Posterior vena cava (tissue), 2 donors: ENCODE measurements at regions not wholly inside any gene's neighbourhood (a gene's known extent, or its start where the extent isn't known, plus 50 kb on each side); places are given as distances from the start of the nearest gene placed in this dataset.
"Not testable (repeated sequence)": the region's sequence is repeated elsewhere in the genome, so short reads cannot be mapped to it uniquely, and the experiment has no call there.

ENCODE experiments used
- DNase-seq: peaks from one replicate; pipeline ENCODE4 v3.0.0-alpha.2; 2020; ENCODE audit warnings: low spot score
- intact Hi-C, 2 donors: fragments of 100-400 bp; cut with DNase I; formaldehyde crosslinking; loops; one replicate each; pipeline versions ENCODE4 v1.14.1 to v1.14.2; 2022 to 2023
- donor health status: DM: yes; HTN: yes; CAD: no.
- donor health status: DM: yes; HTN: yes; CAD: no.

DNA sequence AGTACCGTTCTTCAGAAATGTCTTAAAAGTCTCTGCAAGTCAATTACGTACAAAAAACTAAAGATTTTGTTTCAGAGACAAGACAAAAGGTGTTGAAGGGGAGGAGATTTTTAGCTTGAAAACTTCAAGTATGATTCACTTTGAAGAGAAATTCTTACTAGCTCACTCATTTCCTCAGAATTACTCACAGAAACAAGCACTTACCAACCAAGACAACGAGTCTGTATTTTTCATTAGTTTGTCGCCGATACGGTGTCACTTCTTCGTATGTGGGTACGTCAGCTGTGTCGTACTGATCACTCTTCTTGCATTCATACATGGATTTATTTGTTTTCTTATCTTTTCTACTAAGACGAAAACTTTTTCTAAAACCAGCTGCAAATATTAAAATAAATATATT is 90.6 kb upstream of the ODAD2 start:
- no peak for DNase-seq
- intact Hi-C loops: no loop called here

DNA sequence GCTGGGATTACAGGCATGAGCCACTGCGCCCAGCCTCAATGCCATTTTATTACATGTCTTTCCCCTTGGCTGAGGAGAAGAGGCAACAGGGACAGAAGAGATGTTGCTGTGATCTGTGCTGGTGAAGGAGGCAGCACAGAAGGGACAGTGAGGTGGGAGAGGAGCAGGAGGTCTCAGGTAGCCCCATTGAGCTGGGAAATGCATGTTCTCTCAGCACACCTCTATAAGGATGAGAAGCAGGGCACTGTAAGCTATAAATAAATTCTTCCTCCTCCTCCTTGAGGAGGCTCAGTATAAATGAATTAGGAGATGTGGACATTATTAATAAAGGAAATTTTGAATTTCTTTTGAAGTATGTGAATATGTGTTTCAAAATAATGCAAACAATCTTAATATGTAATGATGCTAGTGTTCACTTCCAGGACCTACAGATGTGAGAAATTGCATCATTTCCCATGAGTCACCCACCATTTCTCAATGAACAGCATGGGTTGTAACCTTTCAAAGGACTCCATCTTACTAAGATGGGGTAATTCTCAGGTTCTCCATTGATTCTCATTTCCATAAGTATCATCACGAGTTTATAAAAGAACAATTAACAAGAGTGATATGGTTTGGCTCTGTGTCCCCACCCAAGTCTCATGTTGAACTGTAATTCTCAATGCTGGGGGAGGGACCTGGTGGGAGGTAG is 88.9 kb upstream of the ODAD2 start:
- intact Hi-C loops: no loop called here
- no peak for DNase-seq

DNA sequence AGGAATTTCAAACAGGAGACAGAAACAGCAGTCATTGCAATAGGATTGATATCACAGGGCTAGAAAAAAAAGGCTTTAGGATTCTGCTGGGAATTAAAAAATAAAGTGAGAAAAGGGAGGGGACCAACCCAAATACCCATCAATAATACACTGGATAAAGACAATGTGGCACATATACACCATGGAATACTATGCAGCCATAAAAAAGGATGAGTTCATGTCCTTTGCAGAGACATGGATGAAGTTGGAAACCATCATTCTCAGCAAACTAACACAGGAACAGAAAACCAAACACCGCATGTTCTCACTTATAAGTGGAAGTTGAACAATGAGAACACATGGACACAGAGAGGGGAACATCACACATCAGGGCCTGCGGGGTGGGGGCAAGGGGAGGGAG is 86.9 kb upstream of the ODAD2 start:
- intact Hi-C loops, DNase-seq: not testable (repeated sequence)

DNA sequence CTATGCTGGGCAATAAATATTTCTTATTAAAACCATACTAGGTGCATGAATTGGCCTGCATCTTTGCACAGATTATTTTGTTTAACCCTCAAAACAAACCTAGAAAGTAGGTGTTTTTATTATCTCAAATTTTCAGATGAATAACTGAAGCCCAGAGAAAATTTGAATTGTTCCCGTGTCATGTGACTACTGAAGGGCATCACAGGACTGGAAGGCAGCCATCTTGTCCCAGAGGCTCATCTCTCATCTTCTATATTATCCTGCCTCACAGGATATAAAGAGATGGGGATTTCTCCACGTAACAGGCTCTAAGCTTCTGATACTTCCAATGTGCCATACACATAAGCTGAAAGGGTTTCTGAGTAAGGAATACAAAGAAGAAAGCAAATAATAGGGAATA is 84.0 kb upstream of the ODAD2 start:
- intact Hi-C loops: no loop called here
- DNase-seq: no peak

DNA sequence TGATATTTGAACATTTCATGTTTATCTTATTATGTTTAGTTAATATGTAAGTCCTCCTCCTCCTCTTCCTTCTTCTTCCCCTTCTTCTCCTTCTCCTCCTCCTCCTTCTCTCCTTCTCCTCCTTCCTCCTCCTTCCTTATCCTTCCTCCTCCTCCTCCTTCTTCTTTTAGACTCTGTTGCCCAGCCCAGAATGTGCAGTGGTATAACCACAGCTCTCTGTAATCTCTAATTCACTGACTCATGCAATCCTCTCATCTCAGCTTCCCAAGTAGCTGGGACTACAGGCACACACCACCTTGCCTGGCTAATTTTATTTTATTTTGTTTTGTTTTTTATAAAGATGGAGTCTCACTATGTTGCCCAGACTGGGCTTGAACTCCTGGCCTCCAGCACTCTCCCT is 83.4 kb upstream of the ODAD2 start:
- no peak for DNase-seq
- intact Hi-C loops: no loop called here

DNA sequence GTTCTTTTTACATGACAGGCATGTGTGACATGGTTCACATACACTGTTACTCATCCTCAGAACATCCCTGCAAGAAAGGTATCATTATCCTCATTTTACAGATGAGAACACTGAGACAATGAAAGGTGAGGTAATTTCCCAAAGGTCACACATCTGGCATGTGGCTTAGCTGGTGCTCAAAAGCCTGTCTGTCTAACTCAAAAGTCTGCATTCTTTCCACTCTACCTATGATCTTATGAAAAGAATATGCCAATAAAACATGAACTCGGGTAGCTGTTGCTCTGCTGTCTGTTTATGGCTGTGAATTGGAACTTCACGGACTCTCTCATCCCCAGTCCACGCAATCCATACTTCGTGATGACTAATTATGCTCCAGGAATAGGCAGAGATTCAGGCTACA is 79.0 kb upstream of the ODAD2 start:
- intact Hi-C loops: no loop called here

GRCh38 chr10:28075424-28075823 is 76.5 kb upstream of the ODAD2 start:
- no peak for DNase-seq
- intact Hi-C loops: no loop called here

More for the DNA sequence above, 79.0 kb upstream of the ODAD2 start:
- DNase-seq: no peak

- no peak for DNase-seq
- intact Hi-C loops: no loop called here
These were observed 73.7 kb upstream of the ODAD2 start for GRCh38 chr10:28072573-28072972.

GRCh38 chr10:28060031-28060607 is 61.2 kb upstream of the ODAD2 start:
- no peak for DNase-seq
- intact Hi-C loops: no loop called here

DNA sequence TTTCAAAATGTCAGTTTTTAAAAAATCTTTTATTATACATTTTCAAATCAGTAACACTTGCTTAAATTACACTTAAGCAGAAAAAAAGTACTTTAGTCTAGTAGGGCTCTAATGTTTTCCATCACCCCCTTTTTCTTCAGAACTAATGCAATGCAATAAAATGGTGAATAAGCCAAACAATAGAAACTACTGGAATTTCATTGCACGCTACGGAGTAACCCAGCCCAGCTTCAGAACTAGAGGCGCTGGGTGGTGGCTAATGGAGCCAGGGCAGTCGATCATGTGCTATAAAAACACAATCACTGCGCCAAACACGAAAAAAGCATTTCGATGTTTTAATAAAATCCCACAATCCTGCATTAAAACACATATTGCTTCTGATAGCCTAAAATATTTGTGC is 59.9 kb upstream of the ODAD2 start:
- DNase-seq: no peak
- intact Hi-C loops: loop anchor here in 1 of 2 donors (10.0 kb wide), 1 partner anchor 66 kb away; no protein-coding TSS in a partner anchor

GRCh38 chr10:28054228-28054860 is 55.5 kb upstream of the ODAD2 start:
- intact Hi-C loops: loop anchor here in 1 of 2 donors (10.0 kb wide), 1 partner anchor 70 kb away; no protein-coding TSS in a partner anchor
- no peak for DNase-seq

DNA sequence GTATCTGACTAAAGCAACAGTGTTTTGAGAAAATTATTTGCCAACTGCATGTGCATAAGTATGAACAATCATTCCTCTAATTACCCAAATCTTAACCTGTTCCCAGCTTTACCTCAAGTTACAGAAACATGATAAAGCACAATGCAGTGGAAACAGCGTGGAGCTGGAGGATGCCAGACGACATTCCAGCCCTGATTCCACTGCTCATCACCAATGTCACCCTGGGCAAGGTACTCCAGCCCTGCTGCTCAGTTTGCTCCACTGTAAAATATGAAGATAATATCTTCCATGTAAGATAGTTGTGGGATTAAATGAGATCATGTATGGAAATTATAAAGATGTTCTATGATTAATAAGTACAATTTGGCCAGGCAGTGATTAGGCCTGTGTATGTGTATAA is 50.4 kb upstream of the ODAD2 start:
- intact Hi-C loops: no loop called here
- no peak for DNase-seq
